KG1 (cell line): ENCODE measurements at regions not wholly inside any gene's neighbourhood (a gene's known extent, or its start where the extent isn't known, plus 50 kb on each side); places are given as distances from the start of the nearest gene placed in this dataset.

Experiments
- DNase-seq: peaks from one replicate; lab custom pipeline; 2025; lab: John Stamatoyannopoulos, UW

DNA sequence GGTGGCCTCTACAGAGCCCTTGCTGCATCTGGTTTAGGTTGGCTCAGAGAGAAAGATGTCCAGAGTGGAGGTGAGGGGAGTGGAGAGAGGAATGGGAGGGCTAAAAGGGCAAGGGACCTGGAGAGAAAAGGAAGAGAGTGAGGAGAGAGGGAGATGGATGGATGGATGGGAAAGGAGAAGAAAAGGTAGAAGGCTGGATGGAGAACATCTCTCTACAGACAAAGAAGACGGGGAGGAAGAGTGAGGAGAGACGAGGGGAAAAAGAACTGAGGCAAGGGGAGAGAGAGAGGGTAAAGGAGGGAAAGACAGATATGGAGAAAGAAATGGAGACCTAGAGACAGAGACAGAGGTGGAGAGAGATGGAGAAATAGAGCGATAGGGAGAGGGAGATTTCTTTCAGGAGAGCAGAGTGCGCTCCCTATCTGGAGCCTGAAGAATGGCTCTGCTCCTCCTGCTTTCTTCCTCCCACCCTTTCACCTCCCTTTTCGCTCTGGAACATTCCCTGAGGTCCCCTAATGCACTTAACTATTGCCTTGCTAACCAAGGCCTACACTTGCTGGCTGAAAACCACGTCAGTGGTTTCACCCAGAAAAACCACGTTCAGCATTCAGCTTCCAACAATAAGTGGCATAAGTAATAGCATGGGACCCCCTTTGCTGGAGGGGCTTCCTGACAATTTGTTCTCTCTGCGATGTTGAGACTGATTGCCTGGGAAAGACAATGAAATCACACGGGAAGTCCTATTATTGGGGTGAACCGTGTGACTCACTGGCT, 286.3 kb downstream of the CDH26 start:
- DNase-seq = no peak

- DNase-seq = no peak
Observed at GRCh38 chr20:60246751-60247150, 288.5 kb downstream of the CDH26 start.

GRCh38 chr20:60249436-60249835, 291.2 kb downstream of the CDH26 start:
- no peak for DNase-seq

GRCh38 chr20:60250251-60250650, 292.0 kb downstream of the CDH26 start:
- DNase-seq = no peak

DNA sequence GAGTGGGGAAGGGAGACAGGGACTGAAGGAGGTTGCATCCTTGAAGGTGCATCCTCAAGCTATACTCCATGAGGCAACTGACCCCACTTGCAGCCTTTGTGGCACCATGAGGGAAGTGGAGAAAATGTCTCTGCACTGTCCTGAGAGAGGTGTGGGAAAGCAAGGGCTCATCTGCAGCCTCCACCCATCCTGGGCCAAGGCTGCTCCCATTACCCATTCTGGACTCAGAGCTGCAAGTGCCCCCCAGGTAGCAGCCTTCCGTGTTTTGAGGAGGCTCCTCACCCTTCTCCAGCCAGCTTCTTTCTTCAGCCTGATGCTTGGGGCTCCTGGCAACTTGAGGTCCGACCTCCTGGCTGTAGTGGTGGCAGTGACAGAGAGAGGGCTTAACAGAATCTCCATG, 294.6 kb downstream of the CDH26 start:
- DNase-seq = no peak

DNA sequence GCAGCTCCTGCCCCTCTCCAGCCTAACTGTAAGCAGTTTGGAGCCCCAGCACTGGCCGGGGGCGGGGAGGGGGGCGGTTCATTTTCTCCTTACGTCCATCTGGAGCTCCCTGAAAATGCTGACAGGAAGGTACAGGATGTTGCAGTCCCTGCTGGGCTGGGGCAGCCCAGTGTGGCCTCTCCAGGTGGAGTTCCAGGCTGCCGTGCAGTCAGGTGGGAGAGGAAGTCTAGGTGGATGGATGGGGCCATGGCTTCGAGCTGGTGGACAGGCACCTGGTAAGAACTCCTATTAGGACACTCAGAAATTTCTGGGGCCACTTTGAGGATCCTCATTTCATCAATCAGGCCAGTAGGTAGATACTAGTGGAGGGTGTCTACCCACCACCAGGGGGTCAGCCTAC, 295.2 kb downstream of the CDH26 start:
- DNase-seq = no peak

- DNase-seq = no peak
Observed at GRCh38 chr20:60254901-60255411, 296.7 kb downstream of the CDH26 start.

- DNase-seq = no peak
Observed at GRCh38 chr20:60255415-60255814, 297.2 kb downstream of the CDH26 start.

- DNase-seq = no peak
Observed at GRCh38 chr20:60255866-60256265, 297.6 kb downstream of the CDH26 start.

GRCh38 chr20:60256811-60257210, 298.6 kb downstream of the CDH26 start:
- no peak for DNase-seq

- DNase-seq = no peak
Observed at GRCh38 chr20:60257671-60258070, 299.4 kb downstream of the CDH26 start.

DNA sequence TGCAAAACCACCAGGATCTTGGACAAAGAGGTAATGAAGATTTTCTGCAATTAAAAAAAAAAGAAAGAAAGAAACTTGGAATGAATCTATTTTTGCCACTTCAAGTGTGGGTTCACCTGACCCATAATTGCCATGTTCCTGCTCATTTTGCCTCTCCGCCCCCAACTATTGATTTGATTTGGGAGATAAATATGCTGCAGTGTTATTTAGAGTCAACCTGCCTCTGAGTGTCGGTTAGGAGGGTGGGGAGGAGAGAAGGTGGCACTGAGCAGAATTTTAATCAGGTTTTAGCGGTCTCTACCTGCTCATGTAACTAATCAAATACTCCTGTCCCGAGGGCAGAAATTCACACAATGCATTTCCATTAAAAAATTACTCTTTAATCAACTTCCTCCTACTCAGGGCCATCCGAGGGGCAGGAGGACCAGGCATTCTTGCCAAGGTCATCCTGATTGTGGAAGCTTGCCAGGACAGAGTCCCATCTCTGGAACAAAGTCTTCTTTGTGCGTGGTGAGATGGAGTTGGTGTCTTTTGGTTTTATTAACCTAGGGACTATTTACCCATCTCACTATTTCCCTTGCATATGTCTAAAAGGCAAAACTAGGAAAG, 300.1 kb downstream of the CDH26 start:
- DNase-seq = no peak

- DNase-seq = no peak
Observed at GRCh38 chr20:60261333-60261732, 303.1 kb downstream of the CDH26 start.

DNA sequence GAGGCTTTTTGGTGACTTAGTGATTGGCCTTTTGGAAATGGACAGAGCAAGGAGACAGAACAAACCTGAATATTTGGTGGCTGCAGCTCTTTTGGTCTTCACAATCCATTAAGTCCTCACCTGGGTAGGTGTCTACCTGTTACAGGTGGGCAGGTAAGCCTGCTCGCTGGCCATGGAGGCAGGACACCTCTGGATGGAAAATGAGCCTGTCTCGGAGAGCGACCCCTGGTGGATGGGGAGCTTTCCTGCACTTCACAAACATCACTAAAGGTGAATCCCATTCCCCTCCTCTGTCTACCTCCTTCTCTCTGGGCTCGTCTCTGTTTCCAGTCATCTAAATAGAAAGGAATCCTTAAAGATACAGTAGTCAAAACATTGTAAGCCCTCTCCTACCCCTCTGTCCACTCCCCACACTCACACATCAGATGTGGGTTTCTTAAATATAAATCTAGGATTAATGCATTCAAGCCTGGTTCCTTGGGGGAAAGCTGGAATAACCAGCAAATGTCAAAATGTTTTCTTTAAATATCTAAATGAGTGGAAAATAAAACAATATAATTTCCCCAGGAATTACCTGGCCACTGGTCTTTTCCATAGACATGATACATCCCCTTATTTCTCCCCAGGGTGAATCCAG, 304.9 kb downstream of the CDH26 start:
- no peak for DNase-seq

DNA sequence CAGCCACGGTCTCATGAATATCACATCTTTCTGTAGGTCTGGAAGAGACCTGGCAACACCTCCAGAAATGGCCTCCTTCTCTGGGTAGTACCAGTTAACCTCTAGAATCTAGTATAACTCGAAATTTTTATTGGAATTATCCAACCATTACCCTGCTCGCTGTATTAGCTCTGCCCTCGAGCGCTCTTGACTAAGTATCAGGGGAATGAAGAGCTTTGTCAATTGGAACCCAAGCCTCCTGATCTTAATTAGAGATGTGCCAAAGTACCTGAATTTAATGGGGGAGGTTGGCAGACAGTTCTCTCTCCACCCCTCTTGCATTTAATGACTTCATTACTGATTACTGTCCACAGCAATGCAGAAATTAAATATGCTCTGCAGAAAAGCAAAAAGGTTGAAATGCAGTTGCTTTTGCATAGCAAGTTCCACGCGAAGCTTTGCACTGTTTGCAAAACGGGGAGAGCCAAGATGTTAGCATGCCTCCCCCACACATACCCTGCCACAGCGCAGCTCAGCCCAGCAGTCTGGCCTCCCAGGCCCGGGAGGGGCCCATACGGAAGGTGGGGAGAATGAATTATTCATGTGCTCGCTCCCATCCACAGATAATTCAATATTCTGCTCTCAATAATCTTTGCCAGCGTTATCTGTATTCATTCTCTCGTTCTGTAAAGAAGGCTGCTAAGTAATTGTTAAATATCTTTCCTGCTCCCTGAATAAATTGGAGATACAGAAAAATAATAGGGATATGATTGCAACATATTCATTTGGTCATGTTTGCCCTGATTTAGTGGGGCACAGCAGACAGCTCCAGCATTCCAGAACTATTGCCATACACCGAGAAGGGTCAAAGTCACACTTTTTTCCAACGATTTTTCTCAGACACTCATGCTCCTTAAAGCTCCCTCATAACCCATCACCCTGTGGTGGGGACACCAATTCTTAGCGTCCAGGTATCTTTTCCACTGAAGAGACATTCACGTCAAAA, 305.8 kb downstream of the CDH26 start:
- DNase-seq = no peak

DNA sequence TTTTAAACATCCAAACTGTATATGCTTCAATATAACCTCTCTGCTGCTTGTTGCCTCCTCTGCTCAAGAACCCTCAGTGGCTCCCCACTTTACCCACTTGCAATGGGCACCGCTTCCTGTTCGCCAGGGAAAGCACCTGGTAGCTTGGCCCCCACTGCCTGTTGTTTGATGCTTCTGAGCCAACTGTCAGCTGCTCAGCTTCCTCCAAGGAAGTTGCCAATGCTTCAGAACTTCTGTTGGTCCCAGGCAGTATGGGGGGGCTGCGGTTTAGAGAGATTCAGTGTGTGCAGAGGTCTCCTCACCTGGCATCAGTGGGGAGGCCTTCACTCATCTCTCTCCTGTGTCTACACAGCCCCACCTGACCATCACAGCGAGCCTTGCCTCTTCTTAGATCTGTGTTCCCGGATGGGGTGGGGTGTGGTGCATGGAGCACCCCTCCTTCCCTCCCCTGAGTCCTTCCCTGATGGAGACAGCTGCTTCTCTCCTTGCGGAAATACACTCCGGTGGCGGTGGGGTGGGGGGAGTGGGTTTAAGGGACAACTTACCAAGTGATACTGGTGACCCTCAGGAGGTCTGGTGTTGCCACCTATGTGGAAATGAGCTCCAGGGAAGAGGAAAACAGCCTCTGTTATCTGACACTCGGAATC, 308.1 kb downstream of the CDH26 start:
- no peak for DNase-seq

- DNase-seq = no peak
Observed at GRCh38 chr20:60268491-60268890, 310.3 kb downstream of the CDH26 start.

GRCh38 chr20:60269573-60270162, 311.4 kb downstream of the CDH26 start:
- DNase-seq = no peak

DNA sequence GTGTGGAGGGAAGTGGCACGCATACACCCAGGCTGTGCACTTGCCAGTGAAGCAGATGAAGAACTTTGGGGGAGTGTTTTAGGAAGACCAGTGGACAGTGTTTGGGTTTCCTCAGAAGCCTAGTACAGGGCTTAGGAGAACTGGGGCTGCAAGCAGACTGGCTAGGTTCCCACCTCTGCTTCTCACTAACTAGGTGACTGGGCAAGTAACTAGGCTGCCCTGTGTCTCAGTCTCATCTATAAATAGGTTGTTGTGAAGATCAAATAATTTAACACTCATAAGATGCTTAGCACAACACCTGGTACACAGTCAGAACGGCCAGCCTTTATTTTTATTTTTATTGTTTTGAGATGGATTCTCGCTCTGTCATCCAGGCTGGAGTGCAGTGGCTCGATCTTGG, 312.1 kb downstream of the CDH26 start:
- DNase-seq = no peak

DNA sequence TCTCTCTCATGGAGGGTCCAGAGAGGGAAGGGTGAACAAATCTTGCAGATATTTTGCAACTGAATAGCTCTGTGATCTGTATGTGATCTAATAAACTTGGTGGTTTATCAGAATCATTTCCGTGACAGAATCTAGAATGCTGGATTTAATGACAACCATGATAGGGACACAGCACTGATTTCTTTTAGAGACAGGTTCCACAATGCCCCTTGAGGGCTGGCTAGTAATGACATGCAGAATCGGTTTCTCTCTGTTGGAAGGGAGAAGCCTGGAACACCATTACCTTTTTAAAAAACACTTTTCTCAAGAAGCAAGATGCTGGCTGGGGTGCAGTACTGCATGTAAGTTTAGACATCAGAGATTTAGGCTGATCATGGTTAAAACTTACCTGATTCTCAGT, 313.4 kb downstream of the CDH26 start:
- no peak for DNase-seq

DNA sequence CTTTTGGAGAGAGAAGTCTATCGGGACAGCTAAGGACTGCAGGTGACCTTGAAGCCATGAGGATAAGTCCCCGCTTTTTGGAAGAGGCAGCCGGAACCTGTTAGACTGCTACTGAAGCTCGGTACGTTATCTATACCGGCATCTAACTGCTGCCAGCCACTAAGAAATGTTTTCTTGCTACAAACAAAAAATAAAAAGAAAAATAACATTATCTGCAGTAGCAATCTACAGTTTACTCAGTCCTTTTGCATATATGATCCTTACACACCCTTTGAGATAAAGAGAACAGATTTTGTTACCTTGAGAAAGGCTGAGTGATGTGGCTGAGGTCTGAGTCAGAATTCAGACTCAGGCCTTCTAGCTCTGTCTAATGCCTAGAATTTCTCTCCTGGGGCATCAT, 314.6 kb downstream of the CDH26 start:
- DNase-seq = no peak
